ENCODE measurements at regions not wholly inside any gene's neighbourhood (a gene's known extent, or its start where the extent isn't known, plus 50 kb on each side); places are given as distances from the start of the nearest gene placed in this dataset.
A peak's percentile ranks its signal among the peaks of the same experiment; 100 is the strongest.
"Not testable (repeated sequence)": the region's sequence is repeated elsewhere in the genome, so short reads cannot be mapped to it uniquely, and the experiment has no call there.

GRCh38 chr12:17214929-17215328, 609.0 kb upstream of the LMO3 start:
- no peak for DNase-seq

- DNase-seq, result peak; percentile 26
These were observed 600.6 kb upstream of the LMO3 start for GRCh38 chr12:17206553-17206952.

GRCh38 chr12:17204289-17205054, 598.5 kb upstream of the LMO3 start:
- no peak for DNase-seq

- no peak for DNase-seq
These were observed 597.5 kb upstream of the LMO3 start for GRCh38 chr12:17203497-17203896.

GRCh38 chr12:17197971-17198370, 592.0 kb upstream of the LMO3 start:
- no peak for DNase-seq

- no peak for DNase-seq
These were observed 586.8 kb upstream of the LMO3 start for GRCh38 chr12:17192721-17193120.

GRCh38 chr12:17169726-17170471, 563.9 kb upstream of the LMO3 start:
- no peak for DNase-seq

GRCh38 chr12:17159506-17160300, 553.7 kb upstream of the LMO3 start:
- peak; percentile 1 for DNase-seq

- DNase-seq, result no peak
These were observed 552.2 kb upstream of the LMO3 start for GRCh38 chr12:17158201-17158600.

GRCh38 chr12:17151917-17152316, 546.0 kb upstream of the LMO3 start:
- DNase-seq, result no peak

GRCh38 chr12:17148706-17149105, 542.7 kb upstream of the LMO3 start:
- DNase-seq, result no peak

GRCh38 chr12:17142856-17143255, 536.9 kb upstream of the LMO3 start:
- DNase-seq, result no peak

- no peak for DNase-seq
These were observed 534.0 kb upstream of the LMO3 start for GRCh38 chr12:17139931-17140330.

GRCh38 chr12:17137396-17137795, 531.4 kb upstream of the LMO3 start:
- no peak for DNase-seq

- DNase-seq, result no peak
These were observed 528.4 kb upstream of the LMO3 start for GRCh38 chr12:17134315-17134714.

GRCh38 chr12:17132336-17132735, 526.4 kb upstream of the LMO3 start:
- DNase-seq, result no peak

- not testable (repeated sequence) for DNase-seq
These were observed 510.6 kb upstream of the LMO3 start for GRCh38 chr12:17116538-17116937.

GRCh38 chr12:17110316-17110715, 504.4 kb upstream of the LMO3 start:
- DNase-seq, result no peak

- no peak for DNase-seq
These were observed 503.0 kb upstream of the LMO3 start for GRCh38 chr12:17108877-17109541.

GRCh38 chr12:17104801-17105200, 498.8 kb upstream of the LMO3 start:
- no peak for DNase-seq

- DNase-seq, result no peak
These were observed 491.7 kb upstream of the LMO3 start for GRCh38 chr12:17097674-17098073.

- DNase-seq, result no peak
These were observed 478.9 kb upstream of the LMO3 start for GRCh38 chr12:17084831-17085230.
